ENCODE measurements at regions not wholly inside any gene's neighbourhood (a gene's known extent, or its start where the extent isn't known, plus 50 kb on each side); places are given as distances from the start of the nearest gene placed in this dataset.

DNA sequence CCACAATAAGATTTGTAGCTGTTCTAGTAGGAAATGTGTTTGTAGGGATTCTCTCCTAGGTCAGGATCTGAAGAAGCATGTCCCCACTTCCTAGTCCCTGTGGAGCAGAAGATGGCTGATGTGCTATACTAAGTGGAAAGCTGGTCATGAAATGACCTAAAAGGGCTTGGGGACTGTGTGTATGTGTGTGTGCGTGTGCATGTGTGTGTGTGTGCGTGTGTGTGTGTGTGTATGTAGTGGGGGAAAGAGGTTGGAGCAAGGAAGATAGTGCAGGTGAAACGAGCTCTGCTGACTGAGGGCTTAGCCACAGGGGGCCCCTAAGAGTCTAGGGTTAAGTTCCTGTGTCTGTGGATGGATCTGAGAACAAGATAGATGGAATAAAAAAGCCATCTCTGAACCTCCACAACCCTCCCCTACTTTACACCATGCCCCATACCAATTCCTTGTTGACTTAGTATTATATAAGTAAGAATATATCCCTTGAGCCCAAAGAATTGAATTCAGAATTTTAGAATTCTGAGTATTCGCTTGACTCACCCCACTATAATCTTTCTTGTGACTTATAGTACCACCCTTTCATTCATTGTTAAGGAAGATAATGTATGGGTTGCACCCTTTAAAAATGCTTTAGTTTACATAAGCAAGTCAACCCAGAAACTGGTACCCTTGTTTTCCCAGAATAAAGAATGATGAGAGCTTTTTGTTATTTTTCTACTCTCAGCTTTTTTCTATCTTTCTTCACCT, 96.1 kb downstream of the RPL22L1 start (continued):
- TF ChIP-seq, protein P1, sequence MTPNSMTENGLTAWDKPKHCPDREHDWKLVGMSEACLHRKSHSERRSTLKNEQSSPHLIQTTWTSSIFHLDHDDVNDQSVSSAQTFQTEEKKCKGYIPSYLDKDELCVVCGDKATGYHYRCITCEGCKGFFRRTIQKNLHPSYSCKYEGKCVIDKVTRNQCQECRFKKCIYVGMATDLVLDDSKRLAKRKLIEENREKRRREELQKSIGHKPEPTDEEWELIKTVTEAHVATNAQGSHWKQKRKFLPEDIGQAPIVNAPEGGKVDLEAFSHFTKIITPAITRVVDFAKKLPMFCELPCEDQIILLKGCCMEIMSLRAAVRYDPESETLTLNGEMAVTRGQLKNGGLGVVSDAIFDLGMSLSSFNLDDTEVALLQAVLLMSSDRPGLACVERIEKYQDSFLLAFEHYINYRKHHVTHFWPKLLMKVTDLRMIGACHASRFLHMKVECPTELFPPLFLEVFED (CRISPR knock-in tag; conservative IDR thresholded peaks at IDR 0.05) = peak; percentile 83; the same call in 1 of the 2 replicates

DNA sequence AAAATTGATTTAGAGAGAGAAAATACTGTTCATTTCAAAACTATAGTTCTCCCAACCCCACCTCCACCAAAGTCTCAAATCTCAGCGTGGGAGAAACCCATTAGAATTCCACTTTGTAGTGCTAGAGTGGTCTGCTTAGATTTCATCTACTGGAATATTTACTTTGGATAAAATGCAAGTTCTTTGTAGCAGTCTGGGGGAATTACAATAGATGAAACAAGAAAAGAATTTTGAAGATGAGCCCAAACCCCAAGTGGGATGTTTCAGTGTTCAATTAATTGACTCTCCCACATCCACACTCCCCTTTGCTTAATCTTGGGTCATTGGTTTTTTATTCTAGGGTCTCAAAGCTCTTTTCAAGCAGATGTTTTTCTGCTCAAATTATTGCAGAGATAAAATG, 97.8 kb downstream of the RPL22L1 start:
- intact Hi-C loops (cut with micrococcal nuclease) (no loop called here), in situ Hi-C loops (cut with MboI) (no loop called here)
- Histone ChIP-seq H3K27ac (ENCODE audit: extremely low read depth, low read depth, low read length) (no peak overlapping the region), H3K4me1 (replicated peaks in 1 of 2; ENCODE audit: control insufficient read depth in 2 of 2, insufficient read depth in 2 of 2, low read length in 2 of 2) (peaks cover 14 to 37% of the 10 kb centered on the region in 2 experiments), H3K79me2 (ENCODE audit: control insufficient read depth, insufficient read depth, low read length) (no peaks in the 10 kb centered on the region), H3K36me3 (ENCODE audit: control insufficient read depth, insufficient read depth, low read length) (no peaks in the 10 kb centered on the region), H2AFZ (ENCODE audit: low read depth, low read length) (no peak overlapping the region), H3K4me2 (ENCODE audit: insufficient read depth, low read length) (no peak overlapping the region), H4K20me1 (replicated peaks; ENCODE audit: control insufficient read depth, insufficient read depth, low read length) (no peaks in the 10 kb centered on the region), H3K9me3 (replicated peaks; ENCODE audit: control insufficient read depth, insufficient read depth, low read depth, low read length) (no peaks in the 10 kb centered on the region), H3K9me1 (ENCODE audit: control insufficient read depth, insufficient read depth, low read length) (no peaks in the 10 kb centered on the region), H3K9ac (ENCODE audit: insufficient read depth in 1 of 2, low read depth in 2 of 2, low read length in 2 of 2) (no peak overlapping the region), H3K4me3 (no peak overlapping the region), H3K27me3 (ENCODE audit: control insufficient read depth in 2 of 2, insufficient read depth in 2 of 2, low read length in 2 of 2) (no peaks in the 10 kb centered on the region)
- TF ChIP-seq PPARD (CRISPR knock-in tag; IDR thresholded peaks at IDR 0.05) (no peak), POLR2G (IDR thresholded peaks at IDR 0.05; ENCODE audit: low read depth, low read length) (no peak), RBM14 (IDR thresholded peaks at IDR 0.05; ENCODE audit: borderline replicate concordance, insufficient read depth, low read depth, low read length) (no peak), NFIC (IDR thresholded peaks at IDR 0.05) (no peak), RAD51 (IDR thresholded peaks at IDR 0.05; ENCODE audit: borderline replicate concordance, low read depth) (no peak), HNRNPLL (IDR thresholded peaks at IDR 0.05; ENCODE audit: low read depth, low read length, poor library complexity, severe bottlenecking) (no peak), ILK (tag; IDR thresholded peaks at IDR 0.05; ENCODE audit: borderline replicate concordance, low read depth) (no peak), NFYB (IDR thresholded peaks at IDR 0.05; ENCODE audit: extremely low read depth, insufficient read length) (no peak)
- TF ChIP-seq, protein P2, sequence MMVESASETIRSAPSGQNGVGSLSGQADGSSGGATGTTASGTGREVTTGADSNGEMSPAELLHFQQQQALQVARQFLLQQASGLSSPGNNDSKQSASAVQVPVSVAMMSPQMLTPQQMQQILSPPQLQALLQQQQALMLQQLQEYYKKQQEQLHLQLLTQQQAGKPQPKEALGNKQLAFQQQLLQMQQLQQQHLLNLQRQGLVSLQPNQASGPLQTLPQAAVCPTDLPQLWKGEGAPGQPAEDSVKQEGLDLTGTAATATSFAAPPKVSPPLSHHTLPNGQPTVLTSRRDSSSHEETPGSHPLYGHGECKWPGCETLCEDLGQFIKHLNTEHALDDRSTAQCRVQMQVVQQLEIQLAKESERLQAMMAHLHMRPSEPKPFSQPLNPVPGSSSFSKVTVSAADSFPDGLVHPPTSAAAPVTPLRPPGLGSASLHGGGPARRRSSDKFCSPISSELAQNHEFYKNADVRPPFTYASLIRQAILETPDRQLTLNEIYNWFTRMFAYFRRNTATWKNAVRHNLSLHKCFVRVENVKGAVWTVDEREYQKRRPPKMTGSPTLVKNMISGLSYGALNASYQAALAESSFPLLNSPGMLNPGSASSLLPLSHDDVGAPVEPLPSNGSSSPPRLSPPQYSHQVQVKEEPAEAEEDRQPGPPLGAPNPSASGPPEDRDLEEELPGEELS (CRISPR knock-in tag; IDR thresholded peaks at IDR 0.05; ENCODE audit: borderline replicate concordance) = no peak
- POLR2A ChIA-PET = interaction anchor here (0.6 to 1.1 kb wide), 2 partner anchors 9 to 131 kb away, joined by 3 read pairs; no protein-coding TSS in a partner anchor
- WGBS (ENCODE audit: insufficient coverage, low coverage, missing lambda C conversion rate) = 45% methylated on average over 1 of the region's 1 CpG
- BruUV-seq (replicated peaks) = no TSS peak
- DNase-seq (ENCODE audit: extremely low read depth in 1 of 4, low spot score in 3 of 4) (no peak), ATAC-seq (no peak), FAIRE-seq (no peak)
- CTCF ChIA-PET (ENCODE audit: low intra/inter-chr PET ratio) = no interaction called here

All from K562 (cell line).